HFFc6 (cell line): ENCODE measurements at regions not wholly inside any gene's neighbourhood (a gene's known extent, or its start where the extent isn't known, plus 50 kb on each side); places are given as distances from the start of the nearest gene placed in this dataset.

Experiments used
- DNase-seq: peaks from one replicate; pipeline ENCODE4 v3.0.0-alpha.2; 2018
- H3K27ac Mint-ChIP-seq: 2 replicates; pipeline ENCODE4 v1.8.0; 2020; ENCODE audit warnings: mild to moderate bottlenecking, mixed read lengths
- H3K27me3 Mint-ChIP-seq: 2 replicates; pipeline ENCODE4 v1.8.0; 2021; ENCODE audit warnings: mild to moderate bottlenecking, moderate library complexity, mixed read lengths; ENCODE audit not compliant: insufficient read depth
- H3K36me3 Mint-ChIP-seq: 2 replicates; pipeline ENCODE4 v1.8.0; 2021; ENCODE audit warnings: low read depth, mixed read lengths
- H3K4me1 Mint-ChIP-seq: 2 replicates; pipeline ENCODE4 v1.8.0; 2020; ENCODE audit warnings: low read depth, mixed read lengths
- H3K4me3 Mint-ChIP-seq: 2 replicates; pipeline ENCODE4 v1.8.0; 2020; ENCODE audit warnings: mild to moderate bottlenecking, moderate library complexity, mixed read lengths
- H3K9me3 Mint-ChIP-seq: 2 replicates; pipeline ENCODE4 v1.8.0; 2020; ENCODE audit warnings: mild to moderate bottlenecking, mixed read lengths
- TF ChIP-seq, protein P1 (sequence below): fragments of 200-600 bp; sonication (generic); IDR thresholded peaks from 2 replicates; pipeline ENCODE4 v1.5.0; 2021; ENCODE audit warnings: antibody characterized with exemption, mild to moderate bottlenecking

DNA sequence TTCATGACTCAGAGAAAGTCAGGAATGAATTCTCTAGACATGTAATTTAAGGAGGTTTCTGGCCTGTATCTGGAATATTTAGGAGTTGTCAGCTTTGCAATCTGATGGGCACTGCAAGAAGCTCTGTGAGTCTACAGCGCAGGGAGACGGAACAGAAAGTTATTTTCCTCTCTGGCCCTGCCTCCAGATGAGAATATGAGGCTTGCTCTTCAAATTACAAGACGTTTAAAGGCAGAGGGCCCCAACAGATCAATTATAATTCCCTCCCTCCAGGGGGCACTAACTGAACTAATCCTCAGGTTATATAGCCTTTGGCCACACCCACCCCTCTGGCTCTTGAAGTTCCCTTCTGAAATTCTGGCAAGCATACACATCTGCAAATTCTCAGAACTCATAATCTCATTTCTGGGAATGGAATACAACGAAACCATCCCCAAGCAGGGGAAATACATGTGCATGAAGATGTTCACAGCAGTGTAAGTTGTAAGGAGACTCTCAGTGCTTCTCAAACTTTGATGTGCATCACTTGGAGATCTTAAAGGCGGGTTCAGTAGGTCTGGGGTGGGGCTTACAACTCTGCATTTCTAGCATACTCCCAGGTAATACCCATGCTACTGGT is 307.6 kb downstream of the CWC27 start:
- Mint-ChIP-seq H3K4me1 (peaks cover 46% of the 10 kb centered on the region), H3K9me3 (no peaks in the 10 kb centered on the region), H3K36me3 (no peaks in the 10 kb centered on the region), H3K4me3 (no peak overlapping the region), H3K27ac (peak overlapping the region; percentile 31; the same call in 1 of the 2 replicates), H3K27me3 (peaks cover 2% of the 10 kb centered on the region; the same call in 1 of the 2 replicates)
- TF ChIP-seq, protein P1, sequence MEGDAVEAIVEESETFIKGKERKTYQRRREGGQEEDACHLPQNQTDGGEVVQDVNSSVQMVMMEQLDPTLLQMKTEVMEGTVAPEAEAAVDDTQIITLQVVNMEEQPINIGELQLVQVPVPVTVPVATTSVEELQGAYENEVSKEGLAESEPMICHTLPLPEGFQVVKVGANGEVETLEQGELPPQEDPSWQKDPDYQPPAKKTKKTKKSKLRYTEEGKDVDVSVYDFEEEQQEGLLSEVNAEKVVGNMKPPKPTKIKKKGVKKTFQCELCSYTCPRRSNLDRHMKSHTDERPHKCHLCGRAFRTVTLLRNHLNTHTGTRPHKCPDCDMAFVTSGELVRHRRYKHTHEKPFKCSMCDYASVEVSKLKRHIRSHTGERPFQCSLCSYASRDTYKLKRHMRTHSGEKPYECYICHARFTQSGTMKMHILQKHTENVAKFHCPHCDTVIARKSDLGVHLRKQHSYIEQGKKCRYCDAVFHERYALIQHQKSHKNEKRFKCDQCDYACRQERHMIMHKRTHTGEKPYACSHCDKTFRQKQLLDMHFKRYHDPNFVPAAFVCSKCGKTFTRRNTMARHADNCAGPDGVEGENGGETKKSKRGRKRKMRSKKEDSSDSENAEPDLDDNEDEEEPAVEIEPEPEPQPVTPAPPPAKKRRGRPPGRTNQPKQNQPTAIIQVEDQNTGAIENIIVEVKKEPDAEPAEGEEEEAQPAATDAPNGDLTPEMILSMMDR, result peak; percentile 60
- DNase-seq, result peak; percentile 38

DNA sequence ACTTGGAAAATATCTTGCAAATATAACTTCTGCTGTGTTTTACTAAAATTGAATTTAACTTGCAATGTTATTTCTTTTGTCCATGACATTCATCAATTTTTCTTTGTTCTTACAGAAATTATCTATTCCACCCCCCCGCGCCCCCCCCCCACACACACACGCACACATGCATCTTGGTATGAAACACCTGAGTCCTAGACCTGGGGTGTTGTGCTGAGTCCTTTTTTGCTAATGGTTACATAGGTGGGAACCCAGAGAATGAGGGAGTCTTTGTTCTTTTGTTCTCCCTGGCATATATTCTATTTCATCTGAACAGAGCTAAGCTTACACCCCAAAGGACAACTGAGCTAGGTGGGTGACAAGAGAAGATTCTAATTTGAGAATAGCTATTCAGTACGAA is 308.9 kb downstream of the CWC27 start:
- Mint-ChIP-seq H3K27ac (no peak overlapping the region), H3K9me3 (no peaks in the 10 kb centered on the region), H3K36me3 (no peaks in the 10 kb centered on the region), H3K4me1 (peaks cover 47% of the 10 kb centered on the region), H3K27me3 (peaks cover 2% of the 10 kb centered on the region; the same call in 1 of the 2 replicates), H3K4me3 (no peak overlapping the region)
- no peak for DNase-seq
- TF ChIP-seq, protein P1, result no peak

DNA sequence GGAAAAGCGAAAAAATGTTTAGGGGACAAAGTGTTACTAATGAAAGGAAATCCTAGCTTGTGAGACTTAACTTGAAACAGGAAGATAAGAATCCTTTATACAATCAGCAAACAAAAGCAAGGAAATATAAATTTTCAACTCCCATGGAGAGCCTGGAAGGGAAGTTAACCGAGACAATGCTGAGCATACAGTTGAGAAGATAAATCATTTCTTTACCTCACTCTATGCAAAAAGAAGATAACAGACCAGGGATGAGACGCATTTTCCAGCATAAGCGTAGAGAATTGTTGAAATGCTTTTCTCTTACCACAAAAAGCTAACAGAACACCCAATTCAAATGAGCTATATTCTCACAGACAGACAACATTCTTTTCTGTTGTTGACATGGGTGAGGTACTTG is 309.6 kb downstream of the CWC27 start:
- Mint-ChIP-seq H3K27ac (no peak overlapping the region), H3K4me1 (peaks cover 41% of the 10 kb centered on the region), H3K27me3 (peaks cover 2% of the 10 kb centered on the region; the same call in 1 of the 2 replicates), H3K4me3 (no peak overlapping the region), H3K9me3 (no peaks in the 10 kb centered on the region), H3K36me3 (no peaks in the 10 kb centered on the region)
- DNase-seq, result no peak
- TF ChIP-seq, protein P1, result no peak

DNA sequence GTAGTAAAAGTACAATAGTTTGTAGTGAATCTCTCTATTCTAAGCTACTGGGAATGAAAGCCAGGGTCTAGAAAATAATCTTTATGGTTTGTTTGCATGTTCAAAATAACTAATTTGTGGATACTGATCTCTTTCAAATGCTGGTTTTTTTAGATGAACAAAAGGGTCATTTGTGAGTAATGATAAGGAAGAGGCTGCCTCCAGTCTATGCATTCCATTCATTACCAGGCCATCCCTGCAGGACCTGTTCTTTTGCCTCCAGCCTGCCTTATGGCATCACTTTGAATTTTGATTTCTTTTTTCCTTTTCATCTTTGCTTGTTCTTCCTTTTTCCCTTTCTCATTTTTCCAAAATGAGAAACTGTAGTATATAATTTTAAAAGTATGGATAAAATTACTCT is 312.3 kb downstream of the CWC27 start:
- DNase-seq, result no peak
- Mint-ChIP-seq H3K27ac (no peak overlapping the region), H3K4me3 (no peak overlapping the region), H3K9me3 (no peaks in the 10 kb centered on the region), H3K27me3 (no peaks in the 10 kb centered on the region), H3K36me3 (no peaks in the 10 kb centered on the region), H3K4me1 (peaks cover 30% of the 10 kb centered on the region)
- TF ChIP-seq, protein P1, result no peak

DNA sequence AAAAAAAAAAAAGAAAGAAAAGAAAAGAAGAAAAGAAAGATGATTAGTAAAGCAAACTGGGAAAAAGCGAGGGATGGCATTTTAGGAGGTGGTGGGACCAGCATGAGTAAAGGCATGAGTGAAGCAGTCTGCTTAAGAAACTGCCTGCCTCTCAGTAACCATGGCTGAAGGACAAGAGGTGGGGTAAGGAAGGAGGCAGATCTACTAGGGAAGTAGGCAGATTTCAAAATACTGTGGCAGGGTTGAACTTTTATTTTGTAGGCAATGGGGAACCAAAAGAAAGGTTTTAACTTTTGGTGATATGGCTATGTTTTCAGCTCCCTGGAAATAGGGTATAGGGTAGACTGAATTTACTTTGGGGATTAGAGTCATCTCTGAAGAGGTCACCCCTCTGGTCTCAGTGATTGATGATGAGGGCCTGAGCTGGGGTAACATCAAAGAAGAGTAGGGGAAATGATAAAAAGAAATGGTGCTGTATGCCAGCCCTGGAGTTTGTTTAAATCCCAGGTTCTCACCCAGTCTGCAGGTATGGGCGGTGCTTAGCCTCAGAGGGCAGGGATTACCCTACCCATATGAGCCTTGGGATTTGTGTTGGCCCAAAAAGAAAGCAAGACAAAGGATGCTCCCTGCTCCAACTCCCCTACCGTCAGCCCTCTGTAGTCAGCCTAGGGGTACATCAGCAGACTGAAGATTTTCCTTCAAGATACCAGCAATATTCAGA is 316.2 kb downstream of the CWC27 start:
- Mint-ChIP-seq H3K4me3 (no peak overlapping the region), H3K36me3 (peaks cover 2% of the 10 kb centered on the region), H3K9me3 (no peaks in the 10 kb centered on the region), H3K27ac (no peak overlapping the region), H3K27me3 (peaks cover 2% of the 10 kb centered on the region; the same call in 1 of the 2 replicates), H3K4me1 (peaks cover 15% of the 10 kb centered on the region)
- TF ChIP-seq, protein P1, result no peak
- no peak for DNase-seq
